Stimulated activated naive CD8-positive, alpha-beta T cell treated with anti-CD3 and anti-CD28 coated beads, Interleukin-15, amount 100 ng/mL, for 72 hours (primary cell): ENCODE measurements at regions not wholly inside any gene's neighbourhood (a gene's known extent, or its start where the extent isn't known, plus 50 kb on each side); places are given as distances from the start of the nearest gene placed in this dataset.
"Not testable (repeated sequence)": the region's sequence is repeated elsewhere in the genome, so short reads cannot be mapped to it uniquely, and the experiment has no call there.

ENCODE experiments used
- ATAC-seq: fragments of 150-1000 bp; cut with Tn5 transposase; 2 replicates; pipeline ENCODE4 v1.10.0; 2021; ENCODE audit warnings: mild to moderate bottlenecking, moderate library complexity
- DNase-seq, 2 donors: peaks; one replicate each; pipeline ENCODE4 v3.0.0; 2021 to 2022
- H3K27ac Mint-ChIP-seq, 2 donors: one replicate each; pipeline ENCODE4 v1.8.0; 2022; ENCODE audit warnings: mild to moderate bottlenecking in 2 of 2, mixed read lengths in 2 of 2, moderate library complexity in 2 of 2
- H3K27me3 Mint-ChIP-seq: one replicate; pipeline ENCODE4 v1.8.0; 2022; ENCODE audit warnings: mixed read lengths
- H3K4me1 Mint-ChIP-seq: one replicate; pipeline ENCODE4 v1.8.0; 2022; ENCODE audit warnings: mild to moderate bottlenecking, mixed read lengths
- H3K4me3 Mint-ChIP-seq, 2 donors: one replicate each; pipeline ENCODE4 v1.8.0; 2022; ENCODE audit warnings: mild to moderate bottlenecking in 2 of 2, mixed read lengths in 2 of 2, moderate library complexity in 1 of 2
- H3K9me3 Mint-ChIP-seq, 2 donors: one replicate each; pipeline ENCODE4 v1.8.0; 2022; ENCODE audit warnings: mixed read lengths in 2 of 2

GRCh38 chr17:45581860-45582259 lies 91.3 kb upstream of the PLEKHM1 start:
- Mint-ChIP-seq H3K27ac (no peak overlapping the region), H3K4me1 (peaks cover 45% of the 10 kb centered on the region), H3K4me3 (no peak overlapping the region), H3K9me3 (no peaks in the 10 kb centered on the region), H3K27me3 (no peaks in the 10 kb centered on the region)
- no peak for ATAC-seq
- DNase-seq: no peak

- H3K27ac Mint-ChIP-seq: peak overlapping the region; percentile 97 to 98
- DNase-seq (peak; percentile 79 to 83), ATAC-seq (peak; percentile 80)
- H3K27me3 Mint-ChIP-seq: no peaks in the 10 kb centered on the region
- H3K4me3 Mint-ChIP-seq: peak overlapping the region; percentile 96 to 97
- H3K9me3 Mint-ChIP-seq: peaks cover 0 to 5% of the 10 kb centered on the region in 2 donors
- H3K4me1 Mint-ChIP-seq: peaks cover 31% of the 10 kb centered on the region
Observed at GRCh38 chr17:45584092-45585036, 93.8 kb upstream of the PLEKHM1 start.

- peak overlapping the region; percentile 96 to 97 for H3K4me3 Mint-ChIP-seq
- H3K4me1 Mint-ChIP-seq: peaks cover 23% of the 10 kb centered on the region
- H3K27me3 Mint-ChIP-seq, H3K9me3 Mint-ChIP-seq: not testable (repeated sequence)
- peak overlapping the region; percentile 84 to 93 for H3K27ac Mint-ChIP-seq
- ATAC-seq (peak; percentile 87), DNase-seq (peak; percentile 77 to 87)
Observed at GRCh38 chr17:45585037-45585733, 94.7 kb upstream of the PLEKHM1 start.

GRCh38 chr17:45585794-45586650 lies 95.5 kb upstream of the PLEKHM1 start:
- ATAC-seq (peak; percentile 3), DNase-seq (peak in 1 of 2 donors; percentile 41)
- peaks cover 17% of the 10 kb centered on the region for H3K4me1 Mint-ChIP-seq
- H3K27me3 Mint-ChIP-seq, H3K9me3 Mint-ChIP-seq: not testable (repeated sequence)
- H3K4me3 Mint-ChIP-seq: peak overlapping the region; percentile 96 to 97
- H3K27ac Mint-ChIP-seq: peak overlapping the region; percentile 54 to 84

GRCh38 chr17:45586651-45586934 lies 96.1 kb upstream of the PLEKHM1 start:
- DNase-seq, H3K9me3 Mint-ChIP-seq, H3K27ac Mint-ChIP-seq, ATAC-seq, H3K27me3 Mint-ChIP-seq: not testable (repeated sequence)
- Mint-ChIP-seq H3K4me3 (peak overlapping the region in 1 of 2 donors; percentile 97), H3K4me1 (peaks cover 11% of the 10 kb centered on the region)

GRCh38 chr17:45592433-45592923 lies 102.0 kb upstream of the PLEKHM1 start:
- not testable (repeated sequence) for H3K27me3 Mint-ChIP-seq, H3K4me1 Mint-ChIP-seq, H3K4me3 Mint-ChIP-seq, H3K27ac Mint-ChIP-seq, H3K9me3 Mint-ChIP-seq
- peak; percentile 91 for ATAC-seq
- peak; percentile 59 to 65 for DNase-seq

- H3K9me3 Mint-ChIP-seq, H3K4me3 Mint-ChIP-seq, H3K4me1 Mint-ChIP-seq, ATAC-seq, H3K27me3 Mint-ChIP-seq, DNase-seq, H3K27ac Mint-ChIP-seq: not testable (repeated sequence)
Observed at GRCh38 chr17:45596347-45596746, 105.8 kb upstream of the PLEKHM1 start.

- Mint-ChIP-seq H3K27ac (peak overlapping the region; percentile 80 to 88), H3K4me3 (peak overlapping the region in 1 of 2 donors; percentile 59)
- H3K9me3 Mint-ChIP-seq, H3K4me1 Mint-ChIP-seq, H3K27me3 Mint-ChIP-seq: not testable (repeated sequence)
- DNase-seq (peak in 1 of 2 donors; percentile 38), ATAC-seq (peak; percentile 84)
Observed at GRCh38 chr17:45600052-45601012, 109.8 kb upstream of the PLEKHM1 start.

- peak; percentile 6 for ATAC-seq
- H3K4me1 Mint-ChIP-seq, DNase-seq, H3K27ac Mint-ChIP-seq, H3K4me3 Mint-ChIP-seq, H3K9me3 Mint-ChIP-seq, H3K27me3 Mint-ChIP-seq: not testable (repeated sequence)
Observed at GRCh38 chr17:45601013-45601412, 110.5 kb upstream of the PLEKHM1 start.

GRCh38 chr17:45601605-45602539 lies 111.4 kb upstream of the PLEKHM1 start:
- peak; percentile 24 for ATAC-seq
- not testable (repeated sequence) for H3K4me3 Mint-ChIP-seq, DNase-seq

GRCh38 chr17:45605751-45606150 lies 115.2 kb upstream of the PLEKHM1 start:
- ATAC-seq: not testable (repeated sequence)

More at GRCh38 chr17:45601605-45602539, 111.4 kb upstream of the PLEKHM1 start:
- H3K27me3 Mint-ChIP-seq, H3K27ac Mint-ChIP-seq, H3K9me3 Mint-ChIP-seq, H3K4me1 Mint-ChIP-seq: not testable (repeated sequence)

GRCh38 chr17:45619984-45620405 lies 129.5 kb upstream of the PLEKHM1 start:
- H3K9me3 Mint-ChIP-seq, H3K27me3 Mint-ChIP-seq, H3K4me1 Mint-ChIP-seq: not testable (repeated sequence)
- peak overlapping the region in 1 of 2 donors; percentile 34 for H3K27ac Mint-ChIP-seq
- DNase-seq (peak; percentile 69 to 83), ATAC-seq (peak; percentile 99)
- H3K4me3 Mint-ChIP-seq: peak overlapping the region; percentile 76 to 77

More at GRCh38 chr17:45605751-45606150, 115.2 kb upstream of the PLEKHM1 start:
- H3K9me3 Mint-ChIP-seq, H3K4me1 Mint-ChIP-seq, H3K27ac Mint-ChIP-seq, H3K27me3 Mint-ChIP-seq, DNase-seq, H3K4me3 Mint-ChIP-seq: not testable (repeated sequence)

- peak overlapping the region in 1 of 2 donors; percentile 34 for H3K27ac Mint-ChIP-seq
- not testable (repeated sequence) for H3K4me1 Mint-ChIP-seq, DNase-seq, H3K27me3 Mint-ChIP-seq, H3K9me3 Mint-ChIP-seq
- peak overlapping the region; percentile 76 to 77 for H3K4me3 Mint-ChIP-seq
- ATAC-seq: peak; percentile 78
Observed at GRCh38 chr17:45620468-45620867, 129.9 kb upstream of the PLEKHM1 start.
